ENCODE measurements at regions not wholly inside any gene's neighbourhood (a gene's known extent, or its start where the extent isn't known, plus 50 kb on each side); places are given as distances from the start of the nearest gene placed in this dataset.

DNA sequence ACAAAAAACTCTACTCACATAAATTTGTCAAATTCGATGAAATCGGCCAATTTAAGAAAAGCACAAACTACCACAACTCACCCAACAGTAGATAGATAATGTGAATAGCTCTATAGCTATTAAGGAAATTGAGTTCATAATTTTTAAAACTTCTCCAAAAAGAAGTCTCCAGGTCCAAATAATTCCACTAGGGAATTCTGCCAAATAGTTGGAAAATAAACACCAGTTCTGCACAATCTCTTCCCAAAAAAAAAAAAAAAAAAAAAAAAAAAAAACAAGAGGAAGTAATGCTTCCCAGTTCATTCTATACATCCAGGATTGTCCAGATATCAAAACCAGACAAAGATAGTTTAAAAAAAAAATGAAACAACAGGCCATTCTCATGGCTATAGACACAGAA lies 164.2 kb downstream of the POLR2M start:
- TF ChIP-seq, protein P1, sequence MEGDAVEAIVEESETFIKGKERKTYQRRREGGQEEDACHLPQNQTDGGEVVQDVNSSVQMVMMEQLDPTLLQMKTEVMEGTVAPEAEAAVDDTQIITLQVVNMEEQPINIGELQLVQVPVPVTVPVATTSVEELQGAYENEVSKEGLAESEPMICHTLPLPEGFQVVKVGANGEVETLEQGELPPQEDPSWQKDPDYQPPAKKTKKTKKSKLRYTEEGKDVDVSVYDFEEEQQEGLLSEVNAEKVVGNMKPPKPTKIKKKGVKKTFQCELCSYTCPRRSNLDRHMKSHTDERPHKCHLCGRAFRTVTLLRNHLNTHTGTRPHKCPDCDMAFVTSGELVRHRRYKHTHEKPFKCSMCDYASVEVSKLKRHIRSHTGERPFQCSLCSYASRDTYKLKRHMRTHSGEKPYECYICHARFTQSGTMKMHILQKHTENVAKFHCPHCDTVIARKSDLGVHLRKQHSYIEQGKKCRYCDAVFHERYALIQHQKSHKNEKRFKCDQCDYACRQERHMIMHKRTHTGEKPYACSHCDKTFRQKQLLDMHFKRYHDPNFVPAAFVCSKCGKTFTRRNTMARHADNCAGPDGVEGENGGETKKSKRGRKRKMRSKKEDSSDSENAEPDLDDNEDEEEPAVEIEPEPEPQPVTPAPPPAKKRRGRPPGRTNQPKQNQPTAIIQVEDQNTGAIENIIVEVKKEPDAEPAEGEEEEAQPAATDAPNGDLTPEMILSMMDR (IDR thresholded peaks at IDR 0.05), result no peak

DNA sequence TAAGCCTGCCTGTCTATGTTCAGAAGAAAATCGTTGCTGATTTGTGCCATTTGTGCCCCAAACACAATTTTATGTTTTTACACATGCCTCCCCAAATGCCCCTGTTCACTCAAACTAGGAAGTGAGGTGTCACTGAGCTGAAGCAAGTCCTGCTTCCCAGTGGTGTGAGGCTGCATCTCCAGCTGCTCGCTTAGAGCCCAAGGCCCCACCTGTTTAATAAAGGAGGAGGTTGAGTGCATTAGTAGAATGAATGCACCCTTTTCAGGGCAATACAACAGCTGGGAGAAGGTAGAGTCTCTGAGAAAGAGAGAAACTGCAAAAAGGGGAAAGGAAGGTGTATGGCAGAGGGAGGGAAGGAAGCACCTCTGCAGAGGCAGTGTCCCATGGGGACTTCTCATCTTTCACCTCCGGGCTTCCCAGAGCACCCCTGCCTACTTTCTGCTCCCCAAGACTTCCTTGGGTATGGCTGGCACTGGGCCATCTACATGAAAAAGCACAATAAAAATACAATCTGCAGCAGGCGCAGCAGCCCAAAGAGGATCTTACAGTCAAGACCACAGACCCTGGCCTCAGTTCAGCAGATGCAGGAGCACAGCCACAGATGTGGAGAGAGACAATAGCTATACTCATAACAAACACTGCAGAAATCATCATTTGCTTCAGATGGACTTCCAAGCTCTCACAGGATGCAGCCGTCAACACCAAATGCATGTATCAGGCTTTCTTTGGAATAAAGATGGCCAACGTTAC lies 165.9 kb downstream of the POLR2M start:
- TF ChIP-seq, protein P1 (IDR thresholded peaks at IDR 0.05), result no peak

DNA sequence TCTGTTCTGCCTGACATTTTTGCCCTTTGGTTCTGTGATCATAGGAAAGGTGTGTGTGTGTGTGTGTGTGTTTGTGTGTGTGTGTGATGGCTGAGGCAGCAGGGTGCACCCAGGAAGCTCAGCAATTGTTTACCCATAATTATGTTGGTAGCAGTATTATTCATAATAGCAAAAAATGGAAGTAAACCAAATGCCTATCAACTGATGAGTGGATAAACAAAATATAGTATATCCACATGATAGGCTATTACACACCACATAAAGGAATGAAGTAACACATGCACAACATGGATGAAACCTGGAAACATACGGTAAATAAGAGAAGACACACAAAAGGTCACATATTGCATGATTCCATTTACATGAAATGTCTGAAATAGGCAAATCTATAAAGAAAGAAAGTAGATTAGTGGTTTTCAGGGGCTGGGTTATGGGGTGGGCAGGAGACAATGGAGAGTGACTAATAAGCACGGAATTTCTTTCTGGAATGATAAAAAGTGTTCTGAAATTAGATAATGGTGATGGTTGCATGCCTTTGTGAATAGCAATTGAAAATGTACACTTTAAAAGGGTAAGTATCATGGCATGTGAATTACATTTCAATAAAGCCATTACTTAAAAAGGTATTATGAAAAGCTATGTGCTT lies 167.2 kb downstream of the POLR2M start:
- TF ChIP-seq, protein P1 (IDR thresholded peaks at IDR 0.05), result no peak

DNA sequence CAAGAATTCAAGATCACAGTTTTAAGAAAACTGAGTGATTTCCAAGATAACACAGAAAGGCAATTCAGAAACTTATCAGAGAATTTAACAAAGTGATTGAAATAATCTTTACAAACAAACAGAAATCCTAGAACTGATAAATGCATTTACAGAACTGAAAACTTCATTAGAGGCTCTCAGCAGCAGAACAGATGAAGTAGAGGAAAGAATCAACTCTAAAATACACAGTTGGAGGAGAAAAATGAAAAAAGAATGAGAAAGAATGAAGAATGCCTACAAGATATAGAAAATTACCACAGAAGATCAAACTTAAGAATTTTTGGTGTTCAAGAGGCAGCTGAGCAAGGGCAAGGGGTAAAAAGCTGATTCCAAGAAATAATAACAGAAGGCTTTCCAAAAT lies 168.8 kb downstream of the POLR2M start:
- TF ChIP-seq, protein P1 (IDR thresholded peaks at IDR 0.05), result no peak

DNA sequence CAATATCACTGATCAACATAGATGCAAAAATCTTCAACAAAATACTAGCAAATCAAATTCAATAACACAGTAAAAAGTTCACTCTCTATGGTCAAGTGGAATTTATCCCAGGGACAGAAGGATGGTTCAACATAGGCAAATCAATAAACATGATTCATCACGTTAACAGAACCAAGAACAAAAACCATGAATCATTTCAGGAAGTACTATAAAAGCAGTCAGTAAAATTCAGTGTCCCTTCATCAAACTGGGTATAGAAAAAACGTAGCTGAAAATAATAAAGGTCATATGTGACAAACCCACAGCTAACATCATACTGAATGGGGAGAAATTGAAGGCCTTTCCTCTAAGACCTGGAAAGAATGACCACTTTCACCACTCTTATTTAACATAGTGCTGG lies 172.1 kb downstream of the POLR2M start:
- TF ChIP-seq, protein P1 (IDR thresholded peaks at IDR 0.05), result no peak

DNA sequence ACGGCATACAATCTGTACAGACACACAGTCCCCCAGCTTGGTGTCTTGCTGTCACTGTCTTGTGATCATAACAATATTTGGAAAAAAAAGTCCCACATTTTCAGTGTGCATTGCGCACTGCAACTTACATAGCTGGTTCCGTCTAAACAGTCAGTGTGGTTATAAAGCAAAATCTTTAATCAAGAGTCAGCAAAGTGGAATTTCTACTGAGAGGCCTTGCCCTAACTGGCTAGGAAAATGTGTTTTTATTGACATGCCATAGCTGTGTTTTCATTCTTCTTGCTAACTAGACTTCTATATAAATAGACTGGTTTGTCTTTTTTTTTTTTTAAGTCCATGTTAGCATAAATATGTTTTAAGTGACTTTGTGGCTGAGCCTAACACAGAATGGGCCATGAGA lies 174.8 kb downstream of the POLR2M start:
- TF ChIP-seq, protein P1 (IDR thresholded peaks at IDR 0.05), result no peak

DNA sequence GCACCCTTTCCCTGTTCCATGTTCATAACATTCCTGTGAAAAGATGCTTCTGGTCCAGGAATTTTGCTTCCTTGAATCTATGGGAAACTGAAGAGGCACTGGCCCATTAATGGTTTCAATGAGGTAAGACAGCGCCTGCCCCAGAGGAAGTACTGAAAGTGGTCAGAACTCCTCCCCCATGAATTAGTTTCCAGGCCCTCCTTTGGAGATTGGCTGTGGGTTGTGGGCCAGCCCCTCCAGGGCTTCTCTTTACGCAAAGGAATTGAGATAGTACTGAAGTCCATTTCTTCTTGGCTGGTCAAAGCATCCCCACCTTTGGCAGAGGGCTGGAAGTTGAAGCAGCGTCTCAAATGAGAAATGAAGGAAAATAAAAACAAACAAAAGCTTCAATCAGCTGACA lies 175.5 kb downstream of the POLR2M start:
- TF ChIP-seq, protein P1 (IDR thresholded peaks at IDR 0.05), result no peak

Data from LNCAP (cell line).